ENCODE measurements at regions not wholly inside any gene's neighbourhood (a gene's known extent, or its start where the extent isn't known, plus 50 kb on each side); places are given as distances from the start of the nearest gene placed in this dataset.

GRCh38 chr12:61523276-61523992 is 736.8 kb upstream of the USP15 start:
- Histone ChIP-seq H3K9me3 (ENCODE audit: control insufficient read depth, insufficient read depth, low read length) (no peaks in the 10 kb centered on the region), H3K36me3 (ENCODE audit: insufficient read depth, low read length) (no peaks in the 10 kb centered on the region; the same call in 1 of the 2 replicates), H3K9ac (ENCODE audit: low read depth, low read length) (no peak overlapping the region), H3K4me1 (ENCODE audit: insufficient read depth, low read length) (peaks cover 19% of the 10 kb centered on the region)

DNA sequence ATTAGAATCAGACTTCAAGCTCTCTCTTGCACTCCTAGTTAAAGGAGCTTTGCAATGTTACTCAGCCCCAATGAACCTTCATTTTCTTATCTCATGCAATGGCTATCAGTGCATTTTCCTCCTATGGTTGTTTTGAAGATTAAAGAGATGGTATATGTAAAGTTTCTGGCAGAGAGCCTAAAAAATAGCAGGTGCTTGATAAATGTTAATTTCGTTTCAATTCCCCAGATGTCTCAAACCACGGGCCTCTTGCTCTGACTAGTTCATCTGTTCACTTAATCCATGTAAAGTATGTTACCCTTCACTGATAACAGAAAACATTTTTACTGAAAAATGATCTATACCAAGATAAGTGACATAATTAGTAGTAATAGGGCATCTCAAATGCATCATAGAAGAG is 735.4 kb upstream of the USP15 start:
- Histone ChIP-seq H3K9ac (ENCODE audit: low read depth, low read length) (no peak overlapping the region), H3K9me3 (ENCODE audit: control insufficient read depth, insufficient read depth, low read length) (no peaks in the 10 kb centered on the region), H3K36me3 (ENCODE audit: insufficient read depth, low read length) (no peaks in the 10 kb centered on the region; the same call in 1 of the 2 replicates), H3K4me1 (ENCODE audit: insufficient read depth, low read length) (peaks cover 19% of the 10 kb centered on the region)

DNA sequence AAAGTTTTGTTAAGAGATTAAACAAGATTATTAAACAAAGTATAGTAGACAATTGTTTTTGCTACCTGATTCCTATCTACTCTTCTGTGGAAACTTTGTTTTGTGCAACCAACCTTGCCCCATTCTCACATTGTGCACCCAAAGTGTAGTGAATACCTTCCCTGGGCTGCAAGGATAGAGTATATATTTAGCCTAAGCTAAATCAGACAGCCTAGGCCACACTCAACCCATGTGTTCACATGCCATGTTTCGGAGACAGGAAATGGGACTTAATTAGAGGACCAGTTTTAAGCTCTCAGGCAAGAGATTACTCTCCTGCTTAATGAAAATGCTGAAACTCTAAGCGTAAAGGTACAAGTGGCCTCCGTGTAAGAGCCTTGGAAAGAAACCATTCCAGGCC is 734.9 kb upstream of the USP15 start:
- Histone ChIP-seq H3K36me3 (ENCODE audit: insufficient read depth, low read length) (no peaks in the 10 kb centered on the region; the same call in 1 of the 2 replicates), H3K9ac (ENCODE audit: low read depth, low read length) (no peak overlapping the region), H3K9me3 (ENCODE audit: control insufficient read depth, insufficient read depth, low read length) (no peaks in the 10 kb centered on the region), H3K4me1 (ENCODE audit: insufficient read depth, low read length) (peaks cover 17% of the 10 kb centered on the region)

DNA sequence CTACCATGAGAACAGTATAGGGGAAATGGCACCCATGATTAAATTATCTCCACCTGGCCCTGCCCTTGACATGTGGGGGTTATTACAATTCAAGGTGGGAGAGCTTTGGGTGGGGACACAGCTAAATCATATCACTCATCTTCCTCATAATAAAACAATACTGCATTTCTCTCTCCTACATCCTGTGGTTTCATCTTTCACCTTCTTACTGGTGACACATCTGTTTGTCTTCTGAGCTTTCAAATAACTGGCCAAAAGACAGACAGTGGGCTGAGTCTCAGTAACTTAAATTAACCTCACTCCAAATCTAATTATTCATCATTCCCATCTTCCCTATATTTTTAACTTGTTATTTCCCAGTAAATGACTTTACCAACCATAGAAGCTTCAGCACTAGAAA is 729.7 kb upstream of the USP15 start:
- Histone ChIP-seq H3K4me1 (ENCODE audit: insufficient read depth, low read length) (no peaks in the 10 kb centered on the region), H3K36me3 (ENCODE audit: insufficient read depth, low read length) (no peaks in the 10 kb centered on the region), H3K9ac (ENCODE audit: low read depth, low read length) (no peak overlapping the region), H3K9me3 (ENCODE audit: control insufficient read depth, insufficient read depth, low read length) (no peaks in the 10 kb centered on the region)

DNA sequence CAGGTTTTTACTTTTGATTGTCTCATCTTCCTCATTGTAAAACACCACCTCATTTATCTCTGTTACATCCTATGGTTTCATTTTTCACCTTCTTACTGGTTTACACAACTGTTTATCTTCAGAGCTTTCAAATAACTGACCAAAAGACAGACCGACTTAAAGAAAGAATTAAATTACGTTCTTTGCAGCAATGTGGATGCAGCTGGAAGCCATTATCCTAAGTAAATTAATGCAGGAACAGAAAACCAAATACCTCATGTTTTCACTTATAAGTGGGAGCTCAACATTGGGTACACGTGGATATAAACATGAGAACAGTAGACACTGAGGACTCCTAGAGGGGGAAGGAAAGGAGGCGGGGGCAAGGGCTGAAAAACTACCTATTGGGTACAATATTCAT is 729.0 kb upstream of the USP15 start:
- no peaks in the 10 kb centered on the region for H3K4me1 ChIP-seq (ENCODE audit: insufficient read depth, low read length)
- no peaks in the 10 kb centered on the region for H3K9me3 ChIP-seq (ENCODE audit: control insufficient read depth, insufficient read depth, low read length)
- H3K36me3 ChIP-seq (ENCODE audit: insufficient read depth, low read length): no peaks in the 10 kb centered on the region
- H3K9ac ChIP-seq (ENCODE audit: low read depth, low read length): no peak overlapping the region

DNA sequence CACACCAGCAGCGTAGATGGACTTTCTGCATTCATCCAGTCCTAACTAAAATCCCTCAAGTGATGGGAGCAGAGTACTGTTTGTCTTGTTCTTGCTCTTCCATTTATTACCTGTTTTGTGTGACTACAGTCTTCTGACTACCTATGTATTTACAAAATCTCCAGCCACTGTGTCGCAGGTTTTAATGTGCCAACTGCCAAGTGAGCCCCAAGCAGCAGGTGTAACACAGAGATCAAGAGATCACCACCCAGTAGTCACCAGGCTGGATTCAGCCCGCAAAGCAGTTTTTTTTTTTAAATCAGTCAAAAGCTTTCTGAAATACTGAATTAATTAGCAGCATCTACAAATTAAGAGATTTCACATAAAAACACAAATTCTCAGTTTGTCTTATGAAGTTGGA is 724.1 kb upstream of the USP15 start:
- no peaks in the 10 kb centered on the region for H3K4me1 ChIP-seq (ENCODE audit: insufficient read depth, low read length)

GRCh38 chr12:61536525-61536924 is 723.7 kb upstream of the USP15 start:
- Histone ChIP-seq H3K9ac (ENCODE audit: low read depth, low read length) (no peak overlapping the region), H3K36me3 (ENCODE audit: insufficient read depth, low read length) (no peaks in the 10 kb centered on the region), H3K9me3 (ENCODE audit: control insufficient read depth, insufficient read depth, low read length) (no peaks in the 10 kb centered on the region)

More for the DNA sequence above, 724.1 kb upstream of the USP15 start:
- Histone ChIP-seq H3K9ac (ENCODE audit: low read depth, low read length) (no peak overlapping the region), H3K36me3 (ENCODE audit: insufficient read depth, low read length) (no peaks in the 10 kb centered on the region), H3K9me3 (ENCODE audit: control insufficient read depth, insufficient read depth, low read length) (no peaks in the 10 kb centered on the region)

DNA sequence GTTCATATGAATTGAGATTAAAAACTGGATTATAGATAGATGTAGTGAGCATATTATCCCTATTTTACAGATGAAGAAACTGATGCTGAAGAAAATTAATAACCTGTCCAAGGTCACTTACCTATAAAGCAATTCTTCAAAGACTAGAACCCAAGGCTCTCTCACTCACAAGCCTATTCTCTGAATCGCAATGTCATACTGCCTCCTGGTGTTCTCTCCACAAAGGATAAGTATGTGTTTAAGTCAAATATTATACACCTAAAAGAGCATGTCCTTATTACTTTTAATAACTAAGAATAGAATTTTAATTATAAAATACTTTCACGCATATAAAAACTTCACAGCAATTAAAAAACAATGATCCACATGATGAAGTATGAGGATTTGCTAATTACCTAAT is 721.3 kb upstream of the USP15 start:
- Histone ChIP-seq H3K9ac (ENCODE audit: low read depth, low read length) (no peak overlapping the region), H3K9me3 (ENCODE audit: control insufficient read depth, insufficient read depth, low read length) (no peaks in the 10 kb centered on the region), H3K36me3 (ENCODE audit: insufficient read depth, low read length) (no peaks in the 10 kb centered on the region), H3K4me1 (ENCODE audit: insufficient read depth, low read length) (no peaks in the 10 kb centered on the region)

More at GRCh38 chr12:61536525-61536924, 723.7 kb upstream of the USP15 start:
- no peaks in the 10 kb centered on the region for H3K4me1 ChIP-seq (ENCODE audit: insufficient read depth, low read length)

DNA sequence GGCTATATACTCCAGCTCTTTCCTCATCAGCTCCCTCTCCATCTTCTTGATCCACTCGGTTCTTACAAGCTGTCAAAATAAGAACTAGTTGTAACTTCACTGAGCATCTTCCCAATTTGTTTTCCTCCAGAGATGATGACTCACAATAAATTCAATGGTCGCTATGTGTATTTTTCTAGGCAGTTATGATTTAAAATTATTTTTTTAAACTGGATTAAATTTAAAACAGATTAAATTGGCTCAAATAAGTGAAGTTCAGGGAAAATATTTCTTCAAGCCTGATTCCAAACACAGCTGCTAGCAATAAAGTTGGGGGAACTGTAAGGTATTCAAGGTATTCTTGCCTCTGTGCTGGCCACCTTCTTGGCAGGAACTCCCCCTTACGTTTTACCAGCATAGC is 717.7 kb upstream of the USP15 start:
- Histone ChIP-seq H3K4me1 (ENCODE audit: insufficient read depth, low read length) (no peaks in the 10 kb centered on the region), H3K9me3 (ENCODE audit: control insufficient read depth, insufficient read depth, low read length) (no peaks in the 10 kb centered on the region; the same call in 1 of the 2 replicates), H3K36me3 (ENCODE audit: insufficient read depth, low read length) (no peaks in the 10 kb centered on the region), H3K9ac (ENCODE audit: low read depth, low read length) (no peak overlapping the region)

DNA sequence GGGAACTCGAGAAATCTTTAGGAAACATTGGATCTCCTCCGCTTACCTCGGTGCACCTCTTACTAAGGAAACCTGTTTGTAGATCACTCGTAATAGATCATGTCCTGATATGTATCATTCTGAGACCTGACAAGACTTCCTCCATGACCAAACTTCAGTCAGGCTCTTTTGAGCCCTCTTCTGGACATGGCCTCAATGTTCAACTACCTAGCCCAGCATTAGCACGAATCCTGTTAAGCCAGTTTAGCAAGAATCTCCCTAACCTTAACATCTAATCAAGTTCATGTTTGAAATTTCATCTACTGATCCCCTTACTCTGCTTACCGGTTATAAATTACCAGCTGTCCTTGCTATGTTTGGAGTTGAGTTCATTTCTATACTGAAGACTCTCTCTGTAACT is 713.9 kb upstream of the USP15 start:
- Histone ChIP-seq H3K9ac (ENCODE audit: low read depth, low read length) (no peak overlapping the region), H3K9me3 (ENCODE audit: control insufficient read depth, insufficient read depth, low read length) (no peaks in the 10 kb centered on the region; the same call in 1 of the 2 replicates), H3K4me1 (ENCODE audit: insufficient read depth, low read length) (no peaks in the 10 kb centered on the region), H3K36me3 (ENCODE audit: insufficient read depth, low read length) (no peaks in the 10 kb centered on the region; the same call in 1 of the 2 replicates)

DNA sequence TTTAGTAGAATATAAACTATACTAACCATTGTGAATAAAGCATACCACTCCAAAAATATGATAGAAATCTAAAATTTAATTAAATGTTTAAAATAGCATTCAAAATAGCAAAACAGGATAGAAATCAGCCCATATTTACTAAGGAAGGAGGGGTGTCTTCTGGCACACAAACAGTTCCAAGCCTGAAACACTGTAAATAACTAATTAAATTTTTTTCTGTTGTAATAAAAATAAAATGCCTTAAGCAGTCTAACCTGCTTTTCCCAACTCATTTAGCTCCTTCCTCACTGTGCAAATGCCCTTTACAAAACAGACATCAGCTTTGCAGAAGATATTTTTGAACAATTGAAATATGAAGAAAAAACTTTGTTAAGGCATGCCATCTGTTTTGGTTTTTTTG is 707.1 kb upstream of the USP15 start:
- no peaks in the 10 kb centered on the region for H3K4me1 ChIP-seq (ENCODE audit: insufficient read depth, low read length)
- no peaks in the 10 kb centered on the region for H3K9me3 ChIP-seq (ENCODE audit: control insufficient read depth, insufficient read depth, low read length)
- H3K36me3 ChIP-seq (ENCODE audit: insufficient read depth, low read length): no peaks in the 10 kb centered on the region; the same call in 1 of the 2 replicates
- no peak overlapping the region for H3K9ac ChIP-seq (ENCODE audit: low read depth, low read length)

GRCh38 chr12:61554268-61555008 is 705.8 kb upstream of the USP15 start:
- Histone ChIP-seq H3K36me3 (ENCODE audit: insufficient read depth, low read length) (no peaks in the 10 kb centered on the region), H3K9me3 (ENCODE audit: control insufficient read depth, insufficient read depth, low read length) (no peaks in the 10 kb centered on the region), H3K9ac (ENCODE audit: low read depth, low read length) (no peak overlapping the region), H3K4me1 (ENCODE audit: insufficient read depth, low read length) (no peaks in the 10 kb centered on the region)

GRCh38 chr12:61563665-61564450 is 696.3 kb upstream of the USP15 start:
- Histone ChIP-seq H3K9ac (ENCODE audit: low read depth, low read length) (no peak overlapping the region), H3K36me3 (ENCODE audit: insufficient read depth, low read length) (no peaks in the 10 kb centered on the region), H3K9me3 (ENCODE audit: control insufficient read depth, insufficient read depth, low read length) (no peaks in the 10 kb centered on the region), H3K4me1 (ENCODE audit: insufficient read depth, low read length) (peaks cover 24% of the 10 kb centered on the region)

GRCh38 chr12:61564466-61564865 is 695.7 kb upstream of the USP15 start:
- no peaks in the 10 kb centered on the region for H3K36me3 ChIP-seq (ENCODE audit: insufficient read depth, low read length)
- no peak overlapping the region for H3K9ac ChIP-seq (ENCODE audit: low read depth, low read length)
- peaks cover 24% of the 10 kb centered on the region for H3K4me1 ChIP-seq (ENCODE audit: insufficient read depth, low read length)
- no peaks in the 10 kb centered on the region for H3K9me3 ChIP-seq (ENCODE audit: control insufficient read depth, insufficient read depth, low read length)

Data from ES-I3 (cell line).